Brain microvascular endothelial cell (primary cell): ENCODE measurements at regions not wholly inside any gene's neighbourhood (a gene's known extent, or its start where the extent isn't known, plus 50 kb on each side); places are given as distances from the start of the nearest gene placed in this dataset.
A peak's percentile ranks its signal among the peaks of the same experiment; 100 is the strongest.

Experiments
- DNase-seq: peaks from one replicate; pipeline ENCODE4 v3.0.0-alpha.2; 2020
- H3K27ac ChIP-seq: fragments of 250-450 bp; sonication (Bioruptor Pico); 2 replicates; pipeline ENCODE4 v1.5.1; 2020; ENCODE audit warnings: mild to moderate bottlenecking, moderate library complexity
- H3K27me3 ChIP-seq: fragments of 250-450 bp; sonication (Bioruptor Pico); replicated peaks from 2 replicates; pipeline ENCODE4 v1.5.1; 2020; ENCODE audit warnings: mild to moderate bottlenecking
- H3K36me3 ChIP-seq: fragments of 250-450 bp; sonication (Bioruptor Pico); replicated peaks from 2 replicates; pipeline ENCODE4 v1.5.1; 2020; ENCODE audit warnings: mild to moderate bottlenecking
- H3K4me3 ChIP-seq: 2 replicates; pipeline ENCODE4 v1.5.1; 2011; ENCODE audit warnings: low read depth, mild to moderate bottlenecking, control low read depth, low read length, moderate library complexity
- in situ Hi-C: cut with HindIII; loops from 2 replicates; pipeline ENCODE4 v1.10.0; 2017; ENCODE audit warnings: low sequenced_read_pairs, low pct_ligation_motif_present
- TF ChIP-seq, protein P1 (sequence below): IDR thresholded peaks from 2 replicates; pipeline ENCODE4 v1.5.1; 2011; ENCODE audit warnings: low read depth, mild to moderate bottlenecking, moderate library complexity, low read length, control low read depth, inconsistent platforms; ENCODE audit errors: missing control alignments

DNA sequence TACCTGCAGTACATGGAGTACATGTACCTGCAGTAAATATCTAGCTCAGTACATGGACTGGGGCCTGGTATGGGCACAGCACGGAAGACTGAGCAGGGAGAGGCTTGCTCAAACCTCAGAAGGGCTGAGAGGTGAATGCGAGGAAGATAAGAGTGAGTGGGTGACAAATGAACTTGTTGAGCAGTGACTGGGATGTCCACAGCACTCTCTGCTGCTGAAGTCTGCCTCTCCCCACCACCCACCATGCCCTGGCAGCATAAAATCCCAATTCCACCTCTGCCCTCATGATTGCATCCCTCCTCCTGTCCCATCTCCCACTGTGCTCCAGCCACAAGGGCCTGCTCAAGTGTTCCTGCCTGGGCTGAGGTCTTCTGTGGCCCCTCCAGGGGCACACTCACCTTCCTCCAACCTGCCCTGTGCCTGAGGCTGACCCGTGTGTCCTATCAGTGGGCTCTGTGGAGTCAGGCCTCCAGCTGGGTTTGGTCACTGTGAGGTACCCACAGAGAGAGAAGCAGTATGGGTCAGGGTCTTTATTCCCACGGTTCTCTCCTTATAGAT, 114.2 kb downstream of the FOXD2 start:
- in situ Hi-C loops: no loop called here
- TF ChIP-seq, protein P1, sequence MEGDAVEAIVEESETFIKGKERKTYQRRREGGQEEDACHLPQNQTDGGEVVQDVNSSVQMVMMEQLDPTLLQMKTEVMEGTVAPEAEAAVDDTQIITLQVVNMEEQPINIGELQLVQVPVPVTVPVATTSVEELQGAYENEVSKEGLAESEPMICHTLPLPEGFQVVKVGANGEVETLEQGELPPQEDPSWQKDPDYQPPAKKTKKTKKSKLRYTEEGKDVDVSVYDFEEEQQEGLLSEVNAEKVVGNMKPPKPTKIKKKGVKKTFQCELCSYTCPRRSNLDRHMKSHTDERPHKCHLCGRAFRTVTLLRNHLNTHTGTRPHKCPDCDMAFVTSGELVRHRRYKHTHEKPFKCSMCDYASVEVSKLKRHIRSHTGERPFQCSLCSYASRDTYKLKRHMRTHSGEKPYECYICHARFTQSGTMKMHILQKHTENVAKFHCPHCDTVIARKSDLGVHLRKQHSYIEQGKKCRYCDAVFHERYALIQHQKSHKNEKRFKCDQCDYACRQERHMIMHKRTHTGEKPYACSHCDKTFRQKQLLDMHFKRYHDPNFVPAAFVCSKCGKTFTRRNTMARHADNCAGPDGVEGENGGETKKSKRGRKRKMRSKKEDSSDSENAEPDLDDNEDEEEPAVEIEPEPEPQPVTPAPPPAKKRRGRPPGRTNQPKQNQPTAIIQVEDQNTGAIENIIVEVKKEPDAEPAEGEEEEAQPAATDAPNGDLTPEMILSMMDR: no peak
- Histone ChIP-seq H3K27ac (no peak overlapping the region), H3K27me3 (no peaks in the 10 kb centered on the region), H3K4me3 (no peak overlapping the region), H3K36me3 (no peaks in the 10 kb centered on the region)
- no peak for DNase-seq

- in situ Hi-C loops: no loop called here
- H3K27me3 ChIP-seq: peaks cover 5% of the 10 kb centered on the region
- H3K36me3 ChIP-seq: no peaks in the 10 kb centered on the region
- TF ChIP-seq, protein P1: no peak
- DNase-seq: no peak
- no peak overlapping the region for H3K4me3 ChIP-seq
- H3K27ac ChIP-seq: no peak overlapping the region
Measured at GRCh38 chr1:47554082-47554481, 116.2 kb downstream of the FOXD2 start.

DNA sequence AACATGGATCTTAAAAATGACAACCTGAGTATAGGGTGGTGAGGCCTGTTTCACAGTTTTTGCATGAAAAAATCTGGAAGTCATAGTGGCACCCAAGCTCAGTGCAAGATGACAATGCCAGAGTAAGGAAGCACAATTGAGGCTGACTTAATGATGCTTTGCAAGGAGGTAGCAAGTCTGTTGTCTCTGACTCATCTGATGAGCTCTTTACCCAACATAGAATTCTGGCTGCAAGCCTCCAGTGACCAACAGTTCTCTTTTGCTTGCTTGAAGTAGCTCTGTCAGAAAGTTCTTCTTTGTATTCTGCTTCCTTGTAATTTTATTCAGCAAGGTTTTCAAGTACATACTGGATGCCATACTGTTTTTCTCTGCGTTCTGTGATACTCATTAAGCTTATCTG, 117.1 kb downstream of the FOXD2 start:
- H3K27ac ChIP-seq: no peak overlapping the region
- H3K4me3 ChIP-seq: no peak overlapping the region
- H3K27me3 ChIP-seq: peaks cover 7% of the 10 kb centered on the region
- in situ Hi-C loops: no loop called here
- DNase-seq: peak; percentile 29
- no peaks in the 10 kb centered on the region for H3K36me3 ChIP-seq
- TF ChIP-seq, protein P1: no peak

- no peak for DNase-seq
- H3K27ac ChIP-seq: no peak overlapping the region
Measured at GRCh38 chr1:47555306-47555705, 117.5 kb downstream of the FOXD2 start.

GRCh38 chr1:47555841-47556560, 118.2 kb downstream of the FOXD2 start:
- DNase-seq: no peak
- in situ Hi-C loops: no loop called here
- Histone ChIP-seq H3K36me3 (no peaks in the 10 kb centered on the region), H3K27ac (no peak overlapping the region), H3K27me3 (peaks cover 7% of the 10 kb centered on the region), H3K4me3 (no peak overlapping the region)
- TF ChIP-seq, protein P1: no peak

More at GRCh38 chr1:47555306-47555705, 117.5 kb downstream of the FOXD2 start:
- in situ Hi-C loops: no loop called here
- H3K4me3 ChIP-seq: no peak overlapping the region
- TF ChIP-seq, protein P1: no peak
- no peaks in the 10 kb centered on the region for H3K36me3 ChIP-seq
- peaks cover 7% of the 10 kb centered on the region for H3K27me3 ChIP-seq
